ENCODE measurements at regions not wholly inside any gene's neighbourhood (a gene's known extent, or its start where the extent isn't known, plus 50 kb on each side); places are given as distances from the start of the nearest gene placed in this dataset.

DNA sequence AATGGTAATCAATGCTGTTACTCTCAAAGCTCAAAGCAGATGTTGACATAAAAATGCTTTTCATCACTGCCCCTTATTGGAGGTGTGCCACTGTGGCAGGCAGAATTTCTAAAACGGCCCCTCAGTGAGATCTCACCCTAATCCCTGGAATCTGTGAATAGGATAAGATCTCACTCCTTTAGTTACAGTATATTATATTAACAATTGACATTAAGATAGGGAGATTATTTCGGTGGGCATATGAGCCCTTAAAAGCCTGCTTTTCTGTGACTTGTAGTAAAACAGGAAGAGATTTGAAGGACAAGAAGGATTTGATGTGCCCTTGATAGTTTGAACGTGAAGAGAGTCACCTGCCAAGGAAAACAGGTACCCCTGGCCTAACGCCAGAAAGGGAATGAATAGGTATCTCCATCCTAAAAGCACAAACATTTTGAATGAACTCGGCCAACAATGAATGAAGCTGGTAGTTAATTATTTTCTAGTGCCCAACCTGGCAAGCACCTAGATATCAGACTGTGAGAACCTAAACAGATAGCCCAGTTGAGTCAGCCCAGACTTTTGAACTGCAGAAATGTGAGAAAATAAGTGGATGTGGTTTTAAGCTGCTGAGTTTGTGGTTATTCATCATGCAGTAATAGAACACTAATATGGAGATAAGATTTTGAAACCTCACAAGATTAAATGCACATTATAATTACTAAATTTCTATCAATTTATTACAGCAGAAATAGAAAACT is 881.6 kb downstream of the PCDH18 start:
- no peak overlapping the region for H3K9ac ChIP-seq (ENCODE audit: low read depth in 1 of 2, low read length in 2 of 2)
- no peaks in the 10 kb centered on the region for H3K27me3 ChIP-seq (ENCODE audit: control insufficient read depth in 2 of 2, insufficient read depth in 2 of 2, low read length in 2 of 2)
- H3K4me3 ChIP-seq (ENCODE audit: low read length in 2 of 2) = no peak overlapping the region
- H3K4me1 ChIP-seq (ENCODE audit: control insufficient read depth in 2 of 2, insufficient read depth in 2 of 2, low read length in 2 of 2) = no peaks in the 10 kb centered on the region
- H3K9me3 ChIP-seq (ENCODE audit: control insufficient read depth in 2 of 2, low read length in 2 of 2) = no peaks in the 10 kb centered on the region
- no peaks in the 10 kb centered on the region for H3K36me3 ChIP-seq (ENCODE audit: control insufficient read depth in 2 of 2, insufficient read depth in 2 of 2, low read length in 2 of 2)
- no peak overlapping the region for H3K27ac ChIP-seq (ENCODE audit: low read depth in 2 of 2, low read length in 2 of 2)

GRCh38 chr4:136644279-136644678 is 888.0 kb downstream of the PCDH18 start:
- no peaks in the 10 kb centered on the region for H3K9me3 ChIP-seq (ENCODE audit: control insufficient read depth in 2 of 2, low read length in 2 of 2)
- no peaks in the 10 kb centered on the region for H3K36me3 ChIP-seq (ENCODE audit: control insufficient read depth in 2 of 2, insufficient read depth in 2 of 2, low read length in 2 of 2)
- H3K27me3 ChIP-seq (ENCODE audit: control insufficient read depth in 2 of 2, insufficient read depth in 2 of 2, low read length in 2 of 2) = no peaks in the 10 kb centered on the region
- no peak overlapping the region for H3K27ac ChIP-seq (ENCODE audit: low read depth in 2 of 2, low read length in 2 of 2)
- H3K4me3 ChIP-seq (ENCODE audit: low read length in 2 of 2) = no peak overlapping the region
- H3K9ac ChIP-seq (ENCODE audit: low read depth in 1 of 2, low read length in 2 of 2) = no peak overlapping the region
- no peaks in the 10 kb centered on the region for H3K4me1 ChIP-seq (ENCODE audit: control insufficient read depth in 2 of 2, insufficient read depth in 2 of 2, low read length in 2 of 2)

GRCh38 chr4:136643416-136643815 is 888.9 kb downstream of the PCDH18 start:
- Histone ChIP-seq H3K9ac (ENCODE audit: low read depth in 1 of 2, low read length in 2 of 2) (no peak overlapping the region), H3K4me1 (ENCODE audit: control insufficient read depth in 2 of 2, insufficient read depth in 2 of 2, low read length in 2 of 2) (no peaks in the 10 kb centered on the region), H3K36me3 (ENCODE audit: control insufficient read depth in 2 of 2, insufficient read depth in 2 of 2, low read length in 2 of 2) (no peaks in the 10 kb centered on the region), H3K27ac (ENCODE audit: low read depth in 2 of 2, low read length in 2 of 2) (no peak overlapping the region), H3K9me3 (ENCODE audit: control insufficient read depth in 2 of 2, low read length in 2 of 2) (no peaks in the 10 kb centered on the region), H3K27me3 (ENCODE audit: control insufficient read depth in 2 of 2, insufficient read depth in 2 of 2, low read length in 2 of 2) (no peaks in the 10 kb centered on the region), H3K4me3 (ENCODE audit: low read length in 2 of 2) (no peak overlapping the region)

- H3K36me3 ChIP-seq (ENCODE audit: control insufficient read depth in 2 of 2, insufficient read depth in 2 of 2, low read length in 2 of 2) = no peaks in the 10 kb centered on the region
- no peak overlapping the region for H3K27ac ChIP-seq (ENCODE audit: low read depth in 2 of 2, low read length in 2 of 2)
- H3K4me1 ChIP-seq (ENCODE audit: control insufficient read depth in 2 of 2, insufficient read depth in 2 of 2, low read length in 2 of 2) = no peaks in the 10 kb centered on the region
- H3K9ac ChIP-seq (ENCODE audit: low read depth in 1 of 2, low read length in 2 of 2) = no peak overlapping the region
- no peaks in the 10 kb centered on the region for H3K9me3 ChIP-seq (ENCODE audit: control insufficient read depth in 2 of 2, low read length in 2 of 2)
- H3K27me3 ChIP-seq (ENCODE audit: control insufficient read depth in 2 of 2, insufficient read depth in 2 of 2, low read length in 2 of 2) = no peaks in the 10 kb centered on the region
- H3K4me3 ChIP-seq (ENCODE audit: low read length in 2 of 2) = no peak overlapping the region
These were observed 895.1 kb downstream of the PCDH18 start for GRCh38 chr4:136637071-136637777.

DNA sequence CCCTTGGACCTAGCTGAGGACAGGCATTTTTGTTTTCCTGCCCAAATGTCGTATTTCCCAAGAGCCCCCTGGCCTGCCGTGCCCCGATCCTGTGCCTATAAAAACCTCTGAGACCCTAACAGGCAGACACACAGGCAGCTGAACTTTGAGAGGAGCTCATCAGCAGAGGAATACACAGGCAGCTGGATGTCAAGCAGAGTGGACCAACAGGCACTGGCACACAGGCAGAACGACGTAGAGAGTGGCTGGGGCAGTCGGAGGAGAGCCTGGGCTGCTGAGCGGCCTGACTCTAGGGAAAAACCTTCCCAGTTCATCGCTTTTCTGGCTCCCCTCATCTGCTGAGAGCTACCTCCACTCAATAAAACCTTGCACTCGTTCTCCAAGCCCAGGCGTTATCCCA is 896.1 kb downstream of the PCDH18 start:
- no peaks in the 10 kb centered on the region for H3K36me3 ChIP-seq (ENCODE audit: control insufficient read depth in 2 of 2, insufficient read depth in 2 of 2, low read length in 2 of 2)
- no peak overlapping the region for H3K9ac ChIP-seq (ENCODE audit: low read depth in 1 of 2, low read length in 2 of 2)
- H3K27me3 ChIP-seq (ENCODE audit: control insufficient read depth in 2 of 2, insufficient read depth in 2 of 2, low read length in 2 of 2) = no peaks in the 10 kb centered on the region
- H3K27ac ChIP-seq (ENCODE audit: low read depth in 2 of 2, low read length in 2 of 2) = no peak overlapping the region
- H3K9me3 ChIP-seq (ENCODE audit: control insufficient read depth in 2 of 2, low read length in 2 of 2) = no peaks in the 10 kb centered on the region
- no peaks in the 10 kb centered on the region for H3K4me1 ChIP-seq (ENCODE audit: control insufficient read depth in 2 of 2, insufficient read depth in 2 of 2, low read length in 2 of 2)
- H3K4me3 ChIP-seq (ENCODE audit: low read length in 2 of 2) = no peak overlapping the region

- no peaks in the 10 kb centered on the region for H3K4me1 ChIP-seq (ENCODE audit: control insufficient read depth in 2 of 2, insufficient read depth in 2 of 2, low read length in 2 of 2)
- H3K9ac ChIP-seq (ENCODE audit: low read depth in 1 of 2, low read length in 2 of 2) = no peak overlapping the region
- no peaks in the 10 kb centered on the region for H3K9me3 ChIP-seq (ENCODE audit: control insufficient read depth in 2 of 2, low read length in 2 of 2)
- no peak overlapping the region for H3K27ac ChIP-seq (ENCODE audit: low read depth in 2 of 2, low read length in 2 of 2)
- no peaks in the 10 kb centered on the region for H3K36me3 ChIP-seq (ENCODE audit: control insufficient read depth in 2 of 2, insufficient read depth in 2 of 2, low read length in 2 of 2)
- H3K27me3 ChIP-seq (ENCODE audit: control insufficient read depth in 2 of 2, insufficient read depth in 2 of 2, low read length in 2 of 2) = no peaks in the 10 kb centered on the region
- H3K4me3 ChIP-seq (ENCODE audit: low read length in 2 of 2) = no peak overlapping the region
These were observed 898.2 kb downstream of the PCDH18 start for GRCh38 chr4:136634121-136634520.

DNA sequence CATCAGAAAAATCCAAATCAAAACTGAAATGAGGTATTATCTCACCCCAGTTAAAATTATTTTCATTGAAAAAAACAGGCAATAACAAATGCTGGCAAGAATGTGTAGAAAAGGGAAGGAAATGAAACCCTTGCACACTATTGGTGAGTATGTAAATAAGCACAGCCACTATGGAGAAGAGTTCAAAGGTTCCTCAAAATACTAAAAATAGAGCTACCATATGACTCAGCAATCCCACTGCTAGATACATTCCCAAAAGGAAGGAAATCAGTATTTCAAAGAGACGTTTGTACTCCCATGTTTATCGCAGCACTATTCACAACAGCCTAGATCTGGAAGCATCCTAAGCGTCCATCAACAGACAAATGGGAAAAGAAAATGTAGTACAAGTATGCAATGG is 932.4 kb downstream of the PCDH18 start:
- Histone ChIP-seq H3K27ac (ENCODE audit: low read depth in 2 of 2, low read length in 2 of 2) (no peak overlapping the region), H3K4me3 (ENCODE audit: low read length in 2 of 2) (no peak overlapping the region), H3K27me3 (ENCODE audit: control insufficient read depth in 2 of 2, insufficient read depth in 2 of 2, low read length in 2 of 2) (no peaks in the 10 kb centered on the region), H3K9ac (ENCODE audit: low read depth in 1 of 2, low read length in 2 of 2) (no peak overlapping the region), H3K4me1 (ENCODE audit: control insufficient read depth in 2 of 2, insufficient read depth in 2 of 2, low read length in 2 of 2) (no peaks in the 10 kb centered on the region), H3K36me3 (ENCODE audit: control insufficient read depth in 2 of 2, insufficient read depth in 2 of 2, low read length in 2 of 2) (no peaks in the 10 kb centered on the region), H3K9me3 (ENCODE audit: control insufficient read depth in 2 of 2, low read length in 2 of 2) (no peaks in the 10 kb centered on the region)

DNA sequence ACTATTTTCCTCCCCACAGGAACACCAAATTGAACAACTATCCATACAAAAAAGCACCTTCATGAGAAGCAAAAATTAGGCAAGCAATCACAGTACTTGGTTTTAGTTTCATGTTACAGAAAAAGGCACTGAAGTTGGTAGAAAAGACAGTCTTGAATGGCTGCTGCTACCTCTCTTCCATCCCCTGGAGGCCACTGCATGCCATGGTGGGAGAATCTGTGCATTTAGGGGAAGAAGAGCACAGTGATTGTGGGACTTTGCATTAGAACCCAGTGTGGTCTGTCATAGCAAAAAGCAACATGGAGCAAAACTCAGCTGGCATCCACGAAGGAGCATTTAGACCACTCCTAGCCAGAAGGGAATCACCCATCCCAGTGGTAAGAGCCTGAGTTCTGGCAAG is 941.9 kb downstream of the PCDH18 start:
- Histone ChIP-seq H3K9ac (ENCODE audit: low read depth in 1 of 2, low read length in 2 of 2) (no peak overlapping the region), H3K27me3 (ENCODE audit: control insufficient read depth in 2 of 2, insufficient read depth in 2 of 2, low read length in 2 of 2) (no peaks in the 10 kb centered on the region), H3K36me3 (ENCODE audit: control insufficient read depth in 2 of 2, insufficient read depth in 2 of 2, low read length in 2 of 2) (no peaks in the 10 kb centered on the region), H3K4me1 (ENCODE audit: control insufficient read depth in 2 of 2, insufficient read depth in 2 of 2, low read length in 2 of 2) (no peaks in the 10 kb centered on the region), H3K27ac (ENCODE audit: low read depth in 2 of 2, low read length in 2 of 2) (no peak overlapping the region), H3K9me3 (ENCODE audit: control insufficient read depth in 2 of 2, low read length in 2 of 2) (no peaks in the 10 kb centered on the region), H3K4me3 (ENCODE audit: low read length in 2 of 2) (no peak overlapping the region)

GRCh38 chr4:136583567-136583966 is 948.7 kb downstream of the PCDH18 start:
- Histone ChIP-seq H3K4me1 (ENCODE audit: control insufficient read depth in 2 of 2, insufficient read depth in 2 of 2, low read length in 2 of 2) (no peaks in the 10 kb centered on the region), H3K9me3 (ENCODE audit: control insufficient read depth in 2 of 2, low read length in 2 of 2) (no peaks in the 10 kb centered on the region), H3K27me3 (ENCODE audit: control insufficient read depth in 2 of 2, insufficient read depth in 2 of 2, low read length in 2 of 2) (no peaks in the 10 kb centered on the region), H3K27ac (ENCODE audit: low read depth in 2 of 2, low read length in 2 of 2) (no peak overlapping the region), H3K9ac (ENCODE audit: low read depth in 1 of 2, low read length in 2 of 2) (no peak overlapping the region), H3K36me3 (ENCODE audit: control insufficient read depth in 2 of 2, insufficient read depth in 2 of 2, low read length in 2 of 2) (no peaks in the 10 kb centered on the region), H3K4me3 (ENCODE audit: low read length in 2 of 2) (no peak overlapping the region)

GRCh38 chr4:136581119-136581518 is 951.2 kb downstream of the PCDH18 start:
- Histone ChIP-seq H3K4me1 (ENCODE audit: control insufficient read depth in 2 of 2, insufficient read depth in 2 of 2, low read length in 2 of 2) (no peaks in the 10 kb centered on the region), H3K9ac (ENCODE audit: low read depth in 1 of 2, low read length in 2 of 2) (no peak overlapping the region), H3K27me3 (ENCODE audit: control insufficient read depth in 2 of 2, insufficient read depth in 2 of 2, low read length in 2 of 2) (no peaks in the 10 kb centered on the region), H3K9me3 (ENCODE audit: control insufficient read depth in 2 of 2, low read length in 2 of 2) (no peaks in the 10 kb centered on the region), H3K4me3 (ENCODE audit: low read length in 2 of 2) (no peak overlapping the region), H3K27ac (ENCODE audit: low read depth in 2 of 2, low read length in 2 of 2) (no peak overlapping the region), H3K36me3 (ENCODE audit: control insufficient read depth in 2 of 2, insufficient read depth in 2 of 2, low read length in 2 of 2) (no peaks in the 10 kb centered on the region)

Data from mucosa of rectum (tissue), 2 donors.